Astrocyte of the spinal cord (primary cell): ENCODE measurements at regions not wholly inside any gene's neighbourhood (a gene's known extent, or its start where the extent isn't known, plus 50 kb on each side); places are given as distances from the start of the nearest gene placed in this dataset.
"Not testable (repeated sequence)": the region's sequence is repeated elsewhere in the genome, so short reads cannot be mapped to it uniquely, and the experiment has no call there.

ENCODE experiments used
- DNase-seq: peaks from one replicate; pipeline ENCODE4 v3.0.0; 2011; ENCODE audit warnings: low read depth, low spot score
- H3K4me3 ChIP-seq: 2 replicates; pipeline ENCODE4 v1.5.1; 2011; ENCODE audit warnings: low read depth, mild to moderate bottlenecking, low read length, moderate library complexity
- in situ Hi-C: cut with HindIII; loops from 2 replicates; pipeline ENCODE4 v1.10.0; 2017; ENCODE audit warnings: low sequenced_read_pairs
- TF ChIP-seq, protein P1 (sequence below): IDR thresholded peaks from 2 replicates; pipeline ENCODE4 v1.5.1; 2012; ENCODE audit warnings: low read depth, mild to moderate bottlenecking, low read length, inconsistent platforms

DNA sequence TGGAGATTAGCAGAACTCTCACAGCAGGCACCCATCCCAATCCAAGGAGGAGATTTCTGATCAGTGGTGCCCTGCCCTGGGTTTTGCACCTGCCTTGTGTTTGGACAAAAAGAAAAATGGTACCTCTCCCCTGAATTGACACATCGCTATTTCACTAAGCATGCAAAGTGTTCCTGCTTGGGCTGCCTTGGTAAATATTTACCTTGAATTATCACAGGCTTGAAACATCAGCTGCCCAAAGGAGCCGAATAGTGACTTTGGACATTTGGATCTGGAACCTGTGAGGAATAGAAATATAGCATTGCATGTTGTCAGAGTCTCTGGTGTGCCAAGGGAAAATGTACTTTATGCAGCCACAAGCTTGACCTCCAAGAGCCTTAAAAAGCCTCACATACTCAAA is 926.4 kb upstream of the FANCL start:
- DNase-seq: no peak
- TF ChIP-seq, protein P1, sequence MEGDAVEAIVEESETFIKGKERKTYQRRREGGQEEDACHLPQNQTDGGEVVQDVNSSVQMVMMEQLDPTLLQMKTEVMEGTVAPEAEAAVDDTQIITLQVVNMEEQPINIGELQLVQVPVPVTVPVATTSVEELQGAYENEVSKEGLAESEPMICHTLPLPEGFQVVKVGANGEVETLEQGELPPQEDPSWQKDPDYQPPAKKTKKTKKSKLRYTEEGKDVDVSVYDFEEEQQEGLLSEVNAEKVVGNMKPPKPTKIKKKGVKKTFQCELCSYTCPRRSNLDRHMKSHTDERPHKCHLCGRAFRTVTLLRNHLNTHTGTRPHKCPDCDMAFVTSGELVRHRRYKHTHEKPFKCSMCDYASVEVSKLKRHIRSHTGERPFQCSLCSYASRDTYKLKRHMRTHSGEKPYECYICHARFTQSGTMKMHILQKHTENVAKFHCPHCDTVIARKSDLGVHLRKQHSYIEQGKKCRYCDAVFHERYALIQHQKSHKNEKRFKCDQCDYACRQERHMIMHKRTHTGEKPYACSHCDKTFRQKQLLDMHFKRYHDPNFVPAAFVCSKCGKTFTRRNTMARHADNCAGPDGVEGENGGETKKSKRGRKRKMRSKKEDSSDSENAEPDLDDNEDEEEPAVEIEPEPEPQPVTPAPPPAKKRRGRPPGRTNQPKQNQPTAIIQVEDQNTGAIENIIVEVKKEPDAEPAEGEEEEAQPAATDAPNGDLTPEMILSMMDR: no peak
- in situ Hi-C loops: no loop called here
- no peak overlapping the region for H3K4me3 ChIP-seq

DNA sequence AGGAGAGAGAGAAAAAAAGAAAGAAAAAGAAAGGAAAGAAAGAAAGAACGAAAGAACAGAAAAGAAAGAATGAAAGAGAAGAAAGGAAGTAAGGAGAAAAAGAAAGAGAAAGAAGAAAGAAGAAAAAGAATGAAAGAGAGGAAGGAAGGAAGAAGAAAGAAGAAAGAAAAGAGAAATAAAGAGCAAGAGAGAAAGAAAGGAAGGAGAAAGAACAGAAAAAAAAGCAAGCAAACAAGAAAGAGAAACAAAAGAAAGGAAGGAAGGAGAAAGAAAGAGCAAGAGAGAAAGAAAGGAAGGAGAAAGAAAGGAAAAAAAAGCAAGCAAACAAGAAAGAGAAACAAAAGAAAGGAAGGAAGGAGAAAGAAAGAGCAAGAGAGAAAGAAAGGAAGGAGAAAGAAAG is 916.8 kb upstream of the FANCL start:
- in situ Hi-C loops, H3K4me3 ChIP-seq: not testable (repeated sequence)

DNA sequence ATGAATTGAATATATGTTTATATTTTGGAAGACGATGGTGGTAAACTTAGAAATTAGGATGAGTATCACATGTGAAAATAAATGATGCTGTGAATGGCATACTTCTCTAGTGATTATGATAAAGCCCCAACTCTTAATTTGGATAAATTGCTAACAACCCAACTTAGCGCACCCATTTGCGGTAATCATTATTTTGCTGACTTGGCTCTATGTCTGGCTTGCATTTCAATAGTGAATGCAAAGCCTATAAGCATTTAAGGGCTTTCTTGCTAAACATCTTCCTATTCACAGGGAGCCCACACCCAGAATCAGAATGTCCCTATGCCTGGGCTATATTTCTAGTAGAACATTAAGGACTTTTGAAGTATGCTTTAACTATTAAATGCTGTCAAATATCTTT is 910.7 kb upstream of the FANCL start:
- in situ Hi-C loops: no loop called here

More for the DNA sequence above, 916.8 kb upstream of the FANCL start:
- DNase-seq: not testable (repeated sequence)

DNA sequence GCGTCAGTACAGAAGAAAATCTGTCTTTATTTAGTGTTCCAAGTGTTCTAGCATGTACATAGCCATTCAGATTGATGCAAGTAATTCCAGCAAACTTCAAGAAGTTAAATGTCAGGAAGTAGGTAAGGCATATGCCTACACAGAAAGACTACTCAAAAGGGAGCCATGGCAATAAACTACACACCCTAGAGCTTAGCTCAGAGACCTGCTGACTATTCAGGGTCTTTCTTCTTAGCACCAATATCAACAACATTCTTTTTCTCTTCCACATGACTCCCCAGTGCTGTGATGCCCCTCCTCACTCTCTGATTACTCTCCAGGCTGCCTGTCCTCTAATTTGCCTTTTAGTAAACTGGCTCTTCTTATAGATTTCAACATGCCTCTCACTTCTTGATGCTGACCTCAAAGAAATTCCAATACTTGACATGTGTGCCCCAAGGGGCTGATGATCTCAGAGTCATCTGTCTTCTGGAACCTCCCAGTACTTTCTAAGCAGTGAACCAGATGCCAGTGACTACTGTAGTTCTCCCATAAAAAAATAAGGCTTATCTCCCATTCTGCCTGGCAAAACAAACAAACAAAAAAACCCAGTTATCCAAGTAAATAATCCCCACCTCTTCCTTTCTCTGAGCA is 909.2 kb upstream of the FANCL start:
- TF ChIP-seq, protein P1: no peak
- DNase-seq: no peak
- in situ Hi-C loops: no loop called here
- H3K4me3 ChIP-seq: no peak overlapping the region

More for the DNA sequence above, 910.7 kb upstream of the FANCL start:
- H3K4me3 ChIP-seq: no peak overlapping the region
- TF ChIP-seq, protein P1: no peak
- DNase-seq: no peak

DNA sequence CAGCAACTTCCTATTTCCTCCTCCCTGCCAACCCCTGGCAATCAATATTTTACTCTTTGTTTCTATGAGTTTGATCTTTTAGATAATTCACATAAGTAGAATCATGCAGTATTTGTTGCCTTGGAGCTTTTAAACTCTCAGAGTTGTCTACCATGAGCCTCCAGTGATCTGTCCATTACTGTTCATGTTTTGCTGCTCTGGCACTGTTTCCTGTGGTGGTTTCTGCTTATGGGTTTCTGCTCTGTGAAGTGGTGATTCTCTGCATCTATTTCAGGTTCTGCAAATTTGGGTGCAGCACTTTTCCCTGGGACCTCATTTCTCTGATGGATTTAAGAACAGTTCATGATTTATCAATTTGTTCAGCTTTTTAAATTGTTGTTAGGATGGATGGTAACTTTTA is 908.1 kb upstream of the FANCL start:
- no peak for DNase-seq
- H3K4me3 ChIP-seq: no peak overlapping the region
- in situ Hi-C loops: no loop called here
- TF ChIP-seq, protein P1: no peak

DNA sequence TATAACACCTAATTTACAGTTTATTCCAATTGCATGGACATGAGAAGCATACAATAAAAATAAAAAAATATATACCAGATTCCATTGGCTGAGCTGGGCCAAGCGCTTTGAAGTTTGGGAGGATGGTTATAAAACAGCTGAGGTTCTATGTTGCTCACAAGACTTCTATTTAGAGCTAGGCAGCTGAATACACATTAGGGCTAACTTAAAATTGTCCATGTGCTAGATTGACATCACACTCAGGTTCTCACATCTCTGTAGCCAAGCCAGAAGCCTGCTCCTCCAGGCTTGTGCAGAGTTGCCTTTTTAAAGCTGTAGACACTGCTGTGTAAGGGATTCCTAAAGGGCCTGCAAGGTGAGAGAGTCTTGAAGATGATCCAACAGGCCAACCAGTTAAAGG is 871.1 kb upstream of the FANCL start:
- in situ Hi-C loops: no loop called here

DNA sequence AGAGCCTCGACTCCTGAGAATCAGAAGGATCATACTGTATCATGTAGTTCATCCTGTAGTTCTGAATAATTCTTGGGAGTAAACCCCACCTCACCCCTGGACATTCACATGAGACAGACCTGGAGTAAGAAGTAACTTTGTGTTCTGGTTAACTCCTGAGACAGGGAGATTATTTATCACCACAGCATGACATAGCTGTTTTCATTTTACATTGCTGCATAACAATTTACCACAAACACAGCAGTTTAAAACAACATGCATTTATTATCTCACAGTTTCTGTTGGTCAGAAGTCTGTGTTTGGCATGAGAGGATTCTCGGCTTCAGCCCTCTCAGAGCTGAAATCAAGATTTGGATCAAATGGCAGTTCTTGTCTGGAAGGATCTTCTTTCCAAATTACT is 855.8 kb upstream of the FANCL start:
- TF ChIP-seq, protein P1: no peak
- no peak for DNase-seq
- H3K4me3 ChIP-seq: no peak overlapping the region
- in situ Hi-C loops: no loop called here

More for the DNA sequence above, 871.1 kb upstream of the FANCL start:
- DNase-seq: no peak
- TF ChIP-seq, protein P1: no peak
- no peak overlapping the region for H3K4me3 ChIP-seq
